Testis (tissue), 2 donors: ENCODE measurements at regions not wholly inside any gene's neighbourhood (a gene's known extent, or its start where the extent isn't known, plus 50 kb on each side); places are given as distances from the start of the nearest gene placed in this dataset.

ENCODE experiments used
- CTCF ChIP-seq, 3 experiments: fragments of 450-650 bp in 2 of 3; fragments of 200-600 bp in 1 of 3; sonication (generic) in 1 of 3; IDR thresholded peaks; one replicate each; pipeline ENCODE4 v1.5.1; 2016 to 2019; ENCODE audit warnings: antibody characterized with exemption in 3 of 3, mild to moderate bottlenecking in 2 of 3, moderate library complexity in 1 of 3
- POLR2A ChIP-seq: fragments of 450-650 bp; IDR thresholded peaks from one replicate; pipeline ENCODE4 v1.6.1; 2017; ENCODE audit warnings: antibody characterized with exemption, mild to moderate bottlenecking, moderate library complexity

- TF ChIP-seq POLR2A (no peak), CTCF (IDR thresholded peaks at IDR 0.05) (no peak)
Measured at GRCh38 chr2:199554026-199554425, 96.3 kb upstream of the SATB2 start.
